ENCODE measurements at regions not wholly inside any gene's neighbourhood (a gene's known extent, or its start where the extent isn't known, plus 50 kb on each side); places are given as distances from the start of the nearest gene placed in this dataset.
"Not testable (repeated sequence)": the region's sequence is repeated elsewhere in the genome, so short reads cannot be mapped to it uniquely, and the experiment has no call there.

GRCh38 chr4:154120690-154121345 lies 331.9 kb upstream of the SFRP2 start:
- Mint-ChIP-seq H3K4me1 (no peaks in the 10 kb centered on the region), H3K27me3 (peaks cover 2% of the 10 kb centered on the region), H3K9me3 (no peaks in the 10 kb centered on the region), H3K27ac (no peak overlapping the region), H3K36me3 (no peaks in the 10 kb centered on the region), H3K4me3 (no peak overlapping the region)

- Mint-ChIP-seq H3K4me3 (no peak overlapping the region), H3K27ac (no peak overlapping the region), H3K4me1 (no peaks in the 10 kb centered on the region), H3K9me3 (no peaks in the 10 kb centered on the region), H3K36me3 (no peaks in the 10 kb centered on the region), H3K27me3 (peaks cover 2% of the 10 kb centered on the region)
Measured at GRCh38 chr4:154120006-154120676, 331.3 kb upstream of the SFRP2 start.

- H3K4me1 Mint-ChIP-seq = no peaks in the 10 kb centered on the region
- H3K9me3 Mint-ChIP-seq = no peaks in the 10 kb centered on the region
- no peaks in the 10 kb centered on the region for H3K27me3 Mint-ChIP-seq
- H3K4me3 Mint-ChIP-seq = no peak overlapping the region
- H3K36me3 Mint-ChIP-seq = no peaks in the 10 kb centered on the region
- no peak overlapping the region for H3K27ac Mint-ChIP-seq
Measured at GRCh38 chr4:154119317-154119716, 330.4 kb upstream of the SFRP2 start.

- H3K4me1 Mint-ChIP-seq, H3K27ac Mint-ChIP-seq, H3K27me3 Mint-ChIP-seq, H3K4me3 Mint-ChIP-seq, H3K9me3 Mint-ChIP-seq, H3K36me3 Mint-ChIP-seq: not testable (repeated sequence)
Measured at GRCh38 chr4:154117726-154118125, 328.8 kb upstream of the SFRP2 start.

- H3K36me3 Mint-ChIP-seq = no peaks in the 10 kb centered on the region
Measured at GRCh38 chr4:154107337-154107736, 318.5 kb upstream of the SFRP2 start.

GRCh38 chr4:154088741-154089140 lies 299.9 kb upstream of the SFRP2 start:
- Mint-ChIP-seq H3K27me3 (peaks cover 10% of the 10 kb centered on the region), H3K9me3 (no peaks in the 10 kb centered on the region), H3K36me3 (no peaks in the 10 kb centered on the region), H3K4me1 (no peaks in the 10 kb centered on the region), H3K27ac (no peak overlapping the region), H3K4me3 (no peak overlapping the region)

More at GRCh38 chr4:154107337-154107736, 318.5 kb upstream of the SFRP2 start:
- Mint-ChIP-seq H3K9me3 (no peaks in the 10 kb centered on the region), H3K4me1 (no peaks in the 10 kb centered on the region), H3K27me3 (peaks cover 25% of the 10 kb centered on the region), H3K27ac (no peak overlapping the region), H3K4me3 (no peak overlapping the region)

- H3K27me3 Mint-ChIP-seq = peaks cover 7% of the 10 kb centered on the region
- H3K9me3 Mint-ChIP-seq = no peaks in the 10 kb centered on the region
- H3K36me3 Mint-ChIP-seq = no peaks in the 10 kb centered on the region
- H3K4me3 Mint-ChIP-seq = no peak overlapping the region
- H3K4me1 Mint-ChIP-seq = no peaks in the 10 kb centered on the region
- no peak overlapping the region for H3K27ac Mint-ChIP-seq
Measured at GRCh38 chr4:154086247-154086646, 297.4 kb upstream of the SFRP2 start.

GRCh38 chr4:154084864-154085263 lies 296.0 kb upstream of the SFRP2 start:
- H3K9me3 Mint-ChIP-seq = no peaks in the 10 kb centered on the region
- no peak overlapping the region for H3K27ac Mint-ChIP-seq
- H3K4me1 Mint-ChIP-seq = no peaks in the 10 kb centered on the region
- no peak overlapping the region for H3K4me3 Mint-ChIP-seq
- H3K27me3 Mint-ChIP-seq = peaks cover 7% of the 10 kb centered on the region
- H3K36me3 Mint-ChIP-seq = no peaks in the 10 kb centered on the region

GRCh38 chr4:154082760-154083535 lies 294.1 kb upstream of the SFRP2 start:
- Mint-ChIP-seq H3K27ac (no peak overlapping the region), H3K4me3 (no peak overlapping the region), H3K4me1 (no peaks in the 10 kb centered on the region), H3K36me3 (no peaks in the 10 kb centered on the region), H3K9me3 (no peaks in the 10 kb centered on the region), H3K27me3 (peaks cover 5% of the 10 kb centered on the region)

- Mint-ChIP-seq H3K36me3 (no peaks in the 10 kb centered on the region), H3K9me3 (no peaks in the 10 kb centered on the region), H3K27me3 (peaks cover 2% of the 10 kb centered on the region), H3K4me1 (no peaks in the 10 kb centered on the region), H3K4me3 (no peak overlapping the region), H3K27ac (no peak overlapping the region)
Measured at GRCh38 chr4:154081391-154081790, 292.5 kb upstream of the SFRP2 start.

GRCh38 chr4:154078504-154079350 lies 289.8 kb upstream of the SFRP2 start:
- Mint-ChIP-seq H3K9me3 (no peaks in the 10 kb centered on the region), H3K27me3 (peaks cover 3% of the 10 kb centered on the region), H3K4me3 (no peak overlapping the region)

GRCh38 chr4:154076921-154077320 lies 288.0 kb upstream of the SFRP2 start:
- H3K36me3 Mint-ChIP-seq = no peaks in the 10 kb centered on the region

More at GRCh38 chr4:154078504-154079350, 289.8 kb upstream of the SFRP2 start:
- Mint-ChIP-seq H3K4me1 (no peaks in the 10 kb centered on the region), H3K27ac (no peak overlapping the region), H3K36me3 (no peaks in the 10 kb centered on the region)

GRCh38 chr4:154073107-154073822 lies 284.4 kb upstream of the SFRP2 start:
- no peak overlapping the region for H3K4me3 Mint-ChIP-seq
- no peaks in the 10 kb centered on the region for H3K36me3 Mint-ChIP-seq
- H3K27me3 Mint-ChIP-seq = peaks cover 7% of the 10 kb centered on the region
- H3K27ac Mint-ChIP-seq = no peak overlapping the region
- H3K9me3 Mint-ChIP-seq = peaks cover 6% of the 10 kb centered on the region
- H3K4me1 Mint-ChIP-seq = no peaks in the 10 kb centered on the region

More at GRCh38 chr4:154076921-154077320, 288.0 kb upstream of the SFRP2 start:
- Mint-ChIP-seq H3K9me3 (peaks cover 6% of the 10 kb centered on the region), H3K27ac (no peak overlapping the region), H3K27me3 (peaks cover 5% of the 10 kb centered on the region), H3K4me1 (no peaks in the 10 kb centered on the region), H3K4me3 (no peak overlapping the region)

GRCh38 chr4:154067786-154068185 lies 278.9 kb upstream of the SFRP2 start:
- Mint-ChIP-seq H3K9me3 (peaks cover 13% of the 10 kb centered on the region), H3K4me1 (no peaks in the 10 kb centered on the region), H3K27me3 (peaks cover 7% of the 10 kb centered on the region), H3K27ac (no peak overlapping the region), H3K36me3 (peaks cover 6% of the 10 kb centered on the region), H3K4me3 (no peak overlapping the region)

- Mint-ChIP-seq H3K9me3 (peaks cover 10% of the 10 kb centered on the region), H3K4me1 (no peaks in the 10 kb centered on the region), H3K36me3 (peaks cover 6% of the 10 kb centered on the region), H3K27ac (no peak overlapping the region), H3K4me3 (no peak overlapping the region), H3K27me3 (peaks cover 4% of the 10 kb centered on the region)
Measured at GRCh38 chr4:154065368-154065767, 276.5 kb upstream of the SFRP2 start.
